GM18502 (cell line): ENCODE measurements at regions not wholly inside any gene's neighbourhood (a gene's known extent, or its start where the extent isn't known, plus 50 kb on each side); places are given as distances from the start of the nearest gene placed in this dataset.
"Not testable (repeated sequence)": the region's sequence is repeated elsewhere in the genome, so short reads cannot be mapped to it uniquely, and the experiment has no call there.

ENCODE experiments used
- ATAC-seq: cut with Tn5 transposase; IDR thresholded peaks from one replicate; pipeline ENCODE4 v1.9.1; 2021; ENCODE audit warnings: mild to moderate bottlenecking; ENCODE audit not compliant: unreplicated experiment, poor library complexity

GRCh38 chr5:86302643-86303042, 315.1 kb upstream of the COX7C start:
- ATAC-seq = not testable (repeated sequence)

- ATAC-seq = peak; percentile 75
Observed at GRCh38 chr5:86305050-86305449, 312.7 kb upstream of the COX7C start.

GRCh38 chr5:86314951-86315350, 302.8 kb upstream of the COX7C start:
- ATAC-seq = no peak

DNA sequence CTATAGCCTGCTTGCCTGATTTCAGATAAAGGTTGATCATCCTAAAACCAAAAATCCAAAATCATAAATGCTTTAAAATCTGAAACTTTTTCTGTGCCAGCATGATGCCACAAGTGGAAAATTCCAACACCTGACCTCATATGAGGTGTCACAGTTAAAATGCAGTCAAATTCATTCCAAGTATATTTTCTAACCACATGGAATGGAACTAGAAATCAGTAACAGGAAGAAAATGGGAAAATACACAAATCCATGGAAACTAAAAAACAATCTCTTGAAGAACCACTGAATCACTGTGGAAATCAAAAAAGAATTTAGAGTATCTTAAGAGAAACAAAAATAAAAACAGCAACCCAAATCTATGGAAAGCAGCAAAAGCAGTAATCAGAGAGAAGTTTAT, 297.5 kb upstream of the COX7C start:
- no peak for ATAC-seq

GRCh38 chr5:86329318-86329717, 288.4 kb upstream of the COX7C start:
- no peak for ATAC-seq

GRCh38 chr5:86330736-86331135, 287.0 kb upstream of the COX7C start:
- ATAC-seq = no peak

DNA sequence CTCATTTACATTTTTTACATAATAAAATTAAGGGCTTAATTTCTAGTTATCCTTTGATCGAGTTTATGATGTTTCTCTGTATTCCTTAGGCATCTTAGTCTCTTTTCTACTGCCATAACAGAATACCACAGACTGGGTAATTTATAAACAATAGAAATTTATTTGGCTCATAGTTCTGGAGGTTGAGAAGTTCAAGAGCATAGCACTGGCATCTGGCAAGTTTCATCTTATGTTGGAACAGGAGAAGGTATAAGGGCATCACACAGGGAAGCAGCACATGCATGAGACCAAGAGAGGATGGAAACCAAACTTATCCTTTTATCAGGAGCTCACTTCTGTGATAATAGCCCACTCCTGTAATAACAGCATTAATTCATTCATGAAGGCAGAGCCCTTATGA, 284.9 kb upstream of the COX7C start:
- ATAC-seq = no peak

GRCh38 chr5:86337667-86338460, 279.9 kb upstream of the COX7C start:
- ATAC-seq = no peak

- no peak for ATAC-seq
Observed at GRCh38 chr5:86354664-86355063, 263.1 kb upstream of the COX7C start.

GRCh38 chr5:86360801-86361200, 256.9 kb upstream of the COX7C start:
- ATAC-seq = no peak

DNA sequence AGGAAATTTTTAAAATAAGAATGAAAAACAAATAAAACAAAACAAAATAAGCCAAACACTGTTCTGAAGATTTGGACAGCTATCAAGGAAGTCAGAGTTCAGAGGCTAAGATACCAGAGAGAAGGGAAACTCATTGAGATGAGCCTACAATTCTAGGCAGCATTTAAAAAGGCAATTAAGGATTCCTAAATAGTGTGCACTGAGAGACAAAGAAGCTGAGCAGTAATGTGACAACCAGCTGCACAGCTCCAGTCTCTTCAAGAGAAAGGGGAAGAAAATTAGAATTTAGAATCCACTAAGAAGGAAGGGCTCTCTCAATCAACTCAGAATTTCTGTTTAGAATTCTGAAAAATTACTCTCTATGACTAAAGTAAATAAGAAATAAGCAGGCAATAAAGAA, 246.7 kb upstream of the COX7C start:
- no peak for ATAC-seq

DNA sequence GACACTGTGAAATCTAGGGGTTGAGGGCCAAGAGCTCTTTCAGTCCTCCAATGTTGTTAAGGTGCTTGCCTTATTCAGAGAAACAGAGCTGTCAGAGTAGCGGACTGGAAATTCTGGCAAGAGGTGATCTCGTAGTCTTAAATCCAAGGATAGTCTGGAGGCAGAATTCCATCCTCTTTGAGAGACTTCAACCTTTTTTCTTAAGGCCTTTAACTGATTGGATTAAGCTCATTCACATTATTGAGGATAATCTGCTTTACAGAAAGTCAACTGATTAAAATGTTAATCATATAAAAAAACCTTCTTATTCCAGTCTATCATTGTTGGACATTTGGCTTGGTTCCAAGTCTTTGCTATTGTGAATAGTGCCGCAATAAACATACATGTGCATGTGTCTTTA, 243.1 kb upstream of the COX7C start:
- ATAC-seq = no peak

- ATAC-seq = no peak
Observed at GRCh38 chr5:86376214-86376613, 241.5 kb upstream of the COX7C start.

DNA sequence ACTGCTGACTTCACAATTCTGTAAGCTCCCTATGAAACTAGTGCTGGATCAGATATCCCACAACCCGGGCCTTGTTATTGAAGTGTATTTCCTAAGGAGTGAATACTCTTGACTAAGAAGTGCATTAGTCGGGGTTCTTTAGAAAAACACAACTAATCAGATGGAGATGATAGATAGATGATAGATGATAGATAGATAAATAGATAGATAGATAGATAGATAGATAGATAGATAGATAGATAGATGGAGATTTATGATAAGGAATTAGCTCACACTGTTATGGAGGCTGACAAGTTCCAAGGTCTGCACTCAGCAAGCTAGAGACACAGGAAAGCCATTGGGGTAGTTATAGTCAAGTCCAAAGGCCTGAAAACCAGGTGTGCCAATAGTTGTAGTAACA, 214.6 kb upstream of the COX7C start:
- no peak for ATAC-seq

DNA sequence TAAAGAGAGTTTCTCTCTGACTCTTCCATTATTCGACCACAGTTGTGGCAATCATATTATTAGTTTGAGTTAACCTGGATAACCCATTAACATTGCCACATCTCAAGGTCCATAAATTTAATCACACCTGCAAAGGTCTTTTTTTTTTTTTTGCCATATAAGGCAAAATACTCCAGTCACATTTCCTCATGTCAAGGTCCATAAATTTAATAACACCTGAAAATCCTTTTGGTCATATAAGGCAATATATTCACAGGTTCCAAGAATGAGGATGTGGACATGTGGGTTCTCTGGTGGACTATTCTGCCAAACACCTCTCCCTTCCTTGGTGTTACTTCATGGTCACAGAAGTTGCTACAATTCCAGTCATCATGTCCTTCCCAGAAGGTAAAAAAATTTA, 213.5 kb upstream of the COX7C start:
- ATAC-seq = no peak

DNA sequence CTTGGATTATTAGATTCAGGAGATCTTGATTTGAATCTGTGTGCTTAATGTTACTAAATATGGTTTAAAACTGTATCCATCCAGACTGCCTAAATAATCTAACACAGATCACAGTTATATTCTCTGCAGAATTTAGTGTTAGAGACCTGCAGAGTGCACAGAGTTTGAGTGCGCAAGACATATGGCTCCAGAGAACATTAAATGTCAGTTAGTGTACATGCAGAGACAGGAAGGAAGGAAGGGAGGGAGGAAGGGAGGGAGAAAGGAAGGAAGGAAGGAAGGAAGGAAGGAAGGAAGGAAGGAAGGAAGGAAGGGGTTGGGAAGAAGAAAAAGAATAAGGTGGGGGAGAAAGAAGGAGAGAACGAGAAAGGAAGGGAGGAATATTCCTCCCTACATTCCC, 210.0 kb upstream of the COX7C start:
- ATAC-seq = no peak

DNA sequence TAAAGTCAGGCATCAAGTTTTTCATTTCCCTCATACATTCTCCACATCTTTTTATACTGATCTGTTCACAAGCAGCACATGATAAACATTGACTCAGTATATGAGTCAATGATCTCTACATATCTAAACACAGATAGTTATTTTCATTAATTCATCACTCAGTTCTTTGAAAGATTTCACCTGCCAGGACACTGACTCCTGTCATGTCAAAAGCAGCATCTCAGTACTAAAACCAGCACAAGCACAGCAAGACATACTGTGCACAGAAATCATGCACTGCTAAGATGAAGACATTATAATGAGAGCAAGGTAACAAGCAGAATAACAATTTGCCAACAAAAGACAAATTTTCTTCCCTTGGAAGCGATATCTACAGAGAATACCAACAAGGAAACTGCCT, 206.1 kb upstream of the COX7C start:
- no peak for ATAC-seq

GRCh38 chr5:86427158-86427557, 190.6 kb upstream of the COX7C start:
- no peak for ATAC-seq

DNA sequence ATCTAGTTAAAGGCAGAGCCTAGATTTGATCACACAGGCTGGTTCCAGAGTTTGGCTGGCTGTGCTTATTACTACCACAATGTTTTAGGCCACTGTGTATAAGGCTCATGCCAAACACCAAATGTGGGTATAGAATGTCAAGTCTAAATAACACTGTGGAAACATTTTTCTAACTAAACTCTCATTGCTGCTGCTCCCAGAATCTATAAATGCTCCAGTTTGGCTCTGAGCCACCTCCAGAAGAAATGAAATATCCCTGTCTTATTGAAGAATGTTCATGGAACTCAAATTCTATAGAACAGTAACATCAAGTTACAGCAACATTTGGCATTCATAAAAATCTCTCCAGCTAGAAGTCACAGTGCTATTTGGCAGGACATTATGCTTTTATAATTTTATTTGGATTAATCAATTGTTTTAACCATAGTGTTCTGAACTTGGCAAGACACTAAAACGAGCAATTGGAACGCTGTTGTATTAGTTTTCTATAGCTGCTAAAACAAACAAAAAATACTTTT, 178.1 kb upstream of the COX7C start:
- no peak for ATAC-seq

GRCh38 chr5:86442036-86442745, 175.6 kb upstream of the COX7C start:
- no peak for ATAC-seq

DNA sequence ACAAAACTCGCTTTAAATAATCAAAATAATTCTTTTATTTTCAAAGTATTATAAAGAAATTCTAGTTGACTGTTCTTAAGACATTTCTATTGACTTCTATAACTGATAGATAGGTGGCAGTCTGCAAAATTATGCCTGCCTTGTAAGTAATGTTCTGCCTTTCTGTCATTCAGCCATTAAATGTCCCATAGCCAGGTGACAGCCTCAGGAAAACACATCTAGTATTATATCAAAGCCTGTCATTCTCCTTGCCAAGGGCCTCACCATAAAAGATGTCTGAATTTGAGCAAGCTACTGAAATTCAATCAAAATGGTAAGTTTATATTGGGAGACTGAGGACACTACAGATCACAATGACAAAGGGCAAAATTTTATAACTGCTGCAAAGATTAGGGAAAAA, 170.4 kb upstream of the COX7C start:
- ATAC-seq = no peak

- ATAC-seq = no peak
Observed at GRCh38 chr5:86452251-86452650, 165.5 kb upstream of the COX7C start.
